ENCODE measurements at regions not wholly inside any gene's neighbourhood (a gene's known extent, or its start where the extent isn't known, plus 50 kb on each side); places are given as distances from the start of the nearest gene placed in this dataset.
A peak's percentile ranks its signal among the peaks of the same experiment; 100 is the strongest.

GRCh38 chr16:16857603-16858283 is 478.8 kb downstream of the NPIPA7 start:
- Histone ChIP-seq H3K4ac (replicated peaks; ENCODE audit: insufficient read length, low read depth, low read length) (no peak overlapping the region), H3K23me2 (ENCODE audit: low read depth, low read length) (no peaks in the 10 kb centered on the region), H3K14ac (ENCODE audit: insufficient read length) (no peak overlapping the region), H2AK5ac (ENCODE audit: low read depth, low read length) (no peak overlapping the region), H2AFZ (ENCODE audit: low read length) (no peak overlapping the region), H2BK120ac (replicated peaks; ENCODE audit: low read depth, low read length) (no peak overlapping the region), H3K9ac (replicated peaks in 1 of 4; ENCODE audit: extremely low read depth in 1 of 4, low read depth in 3 of 4, low read length in 3 of 4) (no peak overlapping the region), H3K56ac (replicated peaks; ENCODE audit: insufficient read length, low read depth, low read length) (no peak overlapping the region), H2BK20ac (ENCODE audit: low read length) (no peak overlapping the region), H3K18ac (ENCODE audit: extremely low read depth, low read length) (no peak overlapping the region), H2BK12ac (ENCODE audit: low read depth, low read length) (0 out of 2 replicates have a peak overlapping the region, but pooled peaks have one; percentile 27), H3K9me3 (ENCODE audit: insufficient read depth in 2 of 2, low read depth in 1 of 2, low read length in 1 of 2) (no peaks in the 10 kb centered on the region), H2BK5ac (ENCODE audit: low read depth, low read length) (no peak overlapping the region), H4K5ac (ENCODE audit: insufficient read length, low read depth, low read length) (no peak overlapping the region), H4K20me1 (replicated peaks in 1 of 2; ENCODE audit: control insufficient read depth in 1 of 2, insufficient read depth in 2 of 2, low read length in 2 of 2) (no peaks in the 10 kb centered on the region), H3K4me2 (ENCODE audit: insufficient read depth in 1 of 2, low read depth in 2 of 2, low read length in 2 of 2) (no peak overlapping the region), H3K23ac (ENCODE audit: insufficient read length) (no peak overlapping the region), H3K4me3 (ENCODE audit: extremely low read depth in 1 of 4, insufficient read depth in 2 of 4, low read depth in 3 of 4, low read length in 4 of 4) (no peak overlapping the region), H2BK15ac (ENCODE audit: low read length) (no peak overlapping the region), H3K79me1 (ENCODE audit: low read depth, low read length) (no peaks in the 10 kb centered on the region), H4K8ac (ENCODE audit: extremely low read depth, insufficient read depth, low read length) (no peak overlapping the region), H3K4me1 (replicated peaks in 1 of 4; ENCODE audit: control insufficient read depth in 3 of 4, insufficient read depth in 4 of 4, low read length in 3 of 4) (peaks cover 0 to 4% (median 0%) of the 10 kb centered on the region in 4 experiments; a peak in 1 of 7 replicates), H4K91ac (replicated peaks; ENCODE audit: insufficient read length, low read length) (no peak overlapping the region), H3K79me2 (ENCODE audit: control insufficient read depth in 1 of 2, insufficient read depth in 2 of 2, low read length in 2 of 2) (no peaks in the 10 kb centered on the region), H3K27me3 (replicated peaks in 1 of 4; ENCODE audit: control insufficient read depth in 3 of 4, extremely low read depth in 1 of 4, insufficient read depth in 3 of 4, low read length in 3 of 4) (no peaks in the 10 kb centered on the region), H3K27ac (ENCODE audit: low read depth, low read length) (no peak overlapping the region), H3K36me3 (ENCODE audit: control insufficient read depth in 2 of 4, insufficient read depth in 4 of 4, low read length in 3 of 4) (no peaks in the 10 kb centered on the region)
- FAIRE-seq (no peak), DNase-seq (ENCODE audit: low read depth in 1 of 2, low spot score in 2 of 2) (no peak)
- CTCF ChIA-PET (ENCODE audit: partially characterized antibody): interaction anchor here (5.6 kb wide), 1 partner anchor 17 kb away, joined by 44 read pairs; no protein-coding TSS in a partner anchor
- POLR2A ChIA-PET (ENCODE audit: partially characterized antibody): interaction anchor here (2.0 kb wide), 1 partner anchor 11 kb away, joined by 6 read pairs; no protein-coding TSS in a partner anchor
- WGBS, 2 experiments (ENCODE audit: extremely low coverage in 1 of 2, insufficient coverage in 1 of 2, insufficient read length in 1 of 2, insufficient replicate concordance in 2 of 2, low coverage in 1 of 2, low lambda C conversion rate in 2 of 2, missing lambda C conversion rate in 1 of 2): 89% methylated on average over 5 of the region's 5 CpGs; no CpG with 5 or more reads in 1 of the 2 experiments
- TF ChIP-seq NRF1 (IDR thresholded peaks at IDR 0.05; ENCODE audit: low read depth, low read length): no peak
- no peak for TF ChIP-seq JUN (IDR thresholded peaks at IDR 0.05; ENCODE audit: low read depth, low read length)
- TF ChIP-seq CHD1 (IDR thresholded peaks at IDR 0.05; ENCODE audit: low read depth, low read length): no peak
- TF ChIP-seq GTF2F1 (IDR thresholded peaks at IDR 0.05; ENCODE audit: borderline replicate concordance, low read depth, low read length): no peak
- no peak for TF ChIP-seq HDAC2 (IDR thresholded peaks at IDR 0.05; ENCODE audit: borderline replicate concordance in 1 of 2, low read depth in 2 of 2, low read length in 2 of 2)
- no peak for TF ChIP-seq EZH2 (IDR thresholded peaks at IDR 0.05; ENCODE audit: low read depth, low read length, severe bottlenecking)

Measured in H1 (cell line).